ENCODE measurements at regions not wholly inside any gene's neighbourhood (a gene's known extent, or its start where the extent isn't known, plus 50 kb on each side); places are given as distances from the start of the nearest gene placed in this dataset.

DNA sequence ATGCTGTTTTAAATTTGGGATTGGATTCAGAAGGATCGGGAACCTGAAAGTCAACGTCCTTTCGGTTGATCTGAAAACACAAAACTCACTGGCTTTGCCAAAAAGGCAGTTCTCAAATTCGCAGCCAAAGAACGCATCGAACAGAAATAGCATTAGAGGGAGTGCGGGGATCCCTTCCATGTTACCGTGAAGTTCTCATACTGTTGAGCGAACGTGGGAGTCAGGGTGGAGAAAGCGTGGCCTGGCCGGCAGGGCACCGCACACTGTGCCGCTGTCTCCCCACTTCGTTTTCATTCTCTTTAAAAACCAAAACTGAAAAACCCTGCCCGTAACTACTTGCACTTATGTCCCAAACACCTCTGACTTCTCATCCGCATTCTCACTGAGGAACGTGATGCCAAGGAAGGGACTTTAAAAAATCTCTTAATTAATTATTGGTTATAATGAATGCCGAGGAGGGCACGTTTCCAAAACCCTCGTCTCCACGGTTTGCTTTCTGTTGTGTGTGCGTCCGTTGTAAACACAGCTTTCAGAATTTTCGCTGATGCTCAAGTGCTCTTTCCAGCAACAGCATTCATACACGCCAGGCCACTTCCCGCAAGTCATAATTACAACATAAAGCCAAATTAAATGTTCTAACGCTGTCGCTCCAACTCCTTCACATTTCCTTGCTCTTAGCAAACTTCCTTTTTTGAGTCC lies 60.9 kb upstream of the TWIST2 start:
- DNase-seq (ENCODE audit: low read depth), result no peak

DNA sequence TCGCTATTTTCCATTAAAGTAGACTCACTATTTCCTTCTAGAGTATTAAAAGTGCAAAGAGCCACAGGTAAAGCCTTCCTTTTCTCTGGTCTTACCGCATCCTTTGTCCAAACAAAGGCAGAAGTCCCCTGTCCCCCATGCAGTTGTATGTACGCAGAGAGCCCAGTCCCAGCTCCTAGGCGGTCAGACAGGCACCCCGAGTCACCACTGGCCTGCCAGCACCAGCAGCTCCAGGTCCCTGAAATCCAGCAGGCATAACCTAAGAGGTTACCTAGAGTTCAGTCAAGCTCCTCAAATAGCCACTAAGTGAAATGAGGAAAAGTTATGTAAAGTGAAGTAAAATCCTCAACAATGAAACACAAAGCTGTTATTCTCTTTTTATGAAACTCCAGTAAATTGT lies 60.4 kb upstream of the TWIST2 start:
- no peak for DNase-seq (ENCODE audit: low read depth)

DNA sequence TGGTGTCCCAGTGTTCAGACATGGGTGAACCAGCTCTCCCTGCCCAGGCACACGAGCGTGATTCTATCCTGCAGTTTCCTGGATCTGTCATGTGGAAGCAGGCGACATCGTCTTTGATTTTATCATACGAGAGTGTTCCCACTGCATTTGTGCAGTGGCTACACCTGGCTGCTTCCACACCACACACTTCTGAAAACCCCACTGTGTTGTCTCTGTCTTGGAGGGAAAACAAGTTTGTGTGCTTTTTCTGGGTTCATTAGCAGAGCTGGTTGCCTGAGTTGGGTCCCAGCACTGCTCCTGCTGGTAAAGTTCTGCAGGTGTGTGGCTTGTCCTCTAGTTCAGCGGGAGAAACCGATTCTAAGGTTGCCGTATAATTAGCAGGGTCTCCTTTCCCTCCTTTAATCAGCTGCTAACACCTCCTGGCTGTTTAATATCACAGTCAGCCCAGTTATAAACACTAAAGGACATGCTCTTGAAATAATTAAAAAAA lies 58.5 kb upstream of the TWIST2 start:
- no peak for DNase-seq (ENCODE audit: low read depth)

DNA sequence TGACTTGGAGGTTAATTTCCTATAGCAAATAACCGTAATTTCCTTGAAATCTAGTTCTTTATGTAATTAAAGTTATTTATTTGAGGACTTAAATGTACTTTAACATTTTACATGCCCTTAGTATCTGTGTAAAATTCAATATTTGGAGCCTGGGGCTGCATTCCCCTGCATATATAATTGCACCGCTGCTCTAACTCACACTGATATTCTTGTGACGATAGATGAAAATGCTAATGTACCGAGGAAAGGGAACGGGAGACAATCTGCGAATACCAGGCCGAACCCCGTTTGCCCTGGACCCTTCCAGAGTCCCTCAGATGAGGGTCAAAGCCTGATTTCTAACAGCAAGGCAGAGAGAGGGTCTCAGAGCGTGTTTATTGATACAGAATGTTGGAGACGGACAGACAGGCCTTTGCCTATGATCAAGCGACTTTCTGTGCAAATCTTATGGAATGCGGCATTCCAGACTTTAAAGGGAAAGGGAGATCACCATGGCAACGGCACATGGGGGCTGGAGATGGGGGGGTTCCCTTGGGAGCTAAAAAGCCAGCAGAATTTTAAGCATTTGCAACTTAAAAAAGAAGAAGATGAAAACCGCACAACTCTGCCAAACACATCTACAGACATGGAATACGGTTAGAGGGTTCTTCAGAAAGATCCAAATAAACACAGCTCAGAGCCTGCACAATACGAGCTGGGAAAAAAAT lies 57.6 kb upstream of the TWIST2 start:
- DNase-seq (ENCODE audit: low read depth), result no peak

DNA sequence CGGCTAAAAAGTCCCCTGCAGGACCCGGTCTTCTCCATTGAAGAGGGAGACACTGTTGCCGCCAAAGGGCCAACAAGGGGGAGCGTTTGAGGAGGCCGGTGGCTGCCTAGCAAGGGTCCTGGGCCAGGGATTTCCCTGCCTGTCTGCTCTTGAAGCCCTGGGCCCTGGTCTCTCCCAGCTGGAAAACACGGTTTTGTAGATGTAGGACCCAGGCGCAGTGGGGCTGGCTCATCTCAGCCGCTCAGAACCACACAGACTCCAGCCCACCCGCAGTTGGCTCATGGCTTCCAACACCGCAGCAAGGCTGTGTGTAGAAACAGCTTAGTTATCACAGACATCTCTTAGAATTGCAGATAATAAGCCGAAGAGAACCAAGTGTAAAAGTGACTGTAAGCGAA lies 57.1 kb upstream of the TWIST2 start:
- DNase-seq (ENCODE audit: low read depth), result no peak

DNA sequence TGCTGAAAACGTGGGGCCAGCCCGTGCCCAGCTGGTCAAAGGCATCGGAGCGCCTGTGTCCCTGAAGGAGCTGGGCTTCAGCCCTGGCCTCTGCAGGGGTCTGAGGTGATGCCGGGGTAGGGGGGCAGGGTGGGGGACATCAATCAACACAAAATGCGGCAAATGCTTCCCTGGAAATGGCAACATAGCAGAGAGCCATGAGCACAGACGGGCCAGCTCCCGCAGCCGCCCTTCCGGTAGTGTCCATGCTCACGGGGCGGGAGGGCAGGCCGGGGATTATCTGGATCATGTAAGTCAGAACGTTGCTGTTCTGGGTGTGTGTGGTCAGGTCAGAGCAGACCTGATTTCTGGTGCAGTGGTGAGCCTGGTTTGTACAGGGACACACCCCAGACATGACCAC lies 56.5 kb upstream of the TWIST2 start:
- DNase-seq (ENCODE audit: low read depth), result no peak

DNA sequence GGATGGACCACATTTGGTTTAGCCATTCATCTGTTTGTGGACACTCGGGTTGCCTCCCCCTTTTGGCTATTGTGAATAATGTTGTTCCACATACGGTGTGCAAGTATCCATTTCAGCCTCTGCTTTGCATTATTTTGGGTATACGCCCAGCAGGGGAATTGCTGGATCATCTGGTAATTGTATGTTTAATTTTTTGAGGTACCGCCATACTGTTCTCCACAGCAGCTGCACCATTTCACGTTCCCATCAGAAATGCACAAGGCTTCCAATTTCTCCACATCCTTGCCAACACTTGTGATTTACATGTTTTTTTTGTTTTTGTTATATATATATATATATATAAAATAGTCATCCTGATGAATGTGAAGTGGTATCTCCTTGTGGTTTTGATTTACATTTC lies 54.6 kb upstream of the TWIST2 start:
- DNase-seq (ENCODE audit: low read depth), result no peak

DNA sequence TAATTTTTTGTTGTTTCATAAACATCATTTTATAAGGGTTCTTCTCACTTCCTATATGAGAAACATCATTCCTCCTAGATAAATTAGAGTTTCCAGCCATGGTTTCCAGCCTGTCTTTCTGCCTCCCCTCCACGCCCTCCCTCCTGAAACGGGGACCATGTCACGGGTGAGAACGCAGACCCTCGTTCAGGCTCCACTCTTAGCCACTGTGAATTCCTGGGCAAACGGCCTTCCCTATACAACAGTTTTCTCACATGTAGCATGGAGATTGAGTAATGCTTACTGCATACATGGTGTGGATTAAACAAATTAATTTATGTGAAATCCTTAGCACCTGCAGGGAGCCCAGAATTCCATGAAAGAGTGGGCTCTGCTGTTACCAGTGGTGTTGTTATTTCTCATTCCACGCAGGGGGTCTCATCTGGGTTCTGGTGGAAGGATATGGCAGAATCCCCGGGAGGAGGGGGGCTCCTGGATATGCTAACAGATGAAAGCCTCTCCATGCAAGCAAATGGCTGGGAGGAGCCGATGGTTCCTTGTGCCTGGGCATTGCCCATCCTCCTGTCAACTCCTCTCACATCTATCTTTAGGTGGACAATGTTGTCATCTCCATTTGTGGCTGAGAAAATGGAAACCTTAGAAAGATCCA lies 54.0 kb upstream of the TWIST2 start:
- no peak for DNase-seq (ENCODE audit: low read depth)

DNA sequence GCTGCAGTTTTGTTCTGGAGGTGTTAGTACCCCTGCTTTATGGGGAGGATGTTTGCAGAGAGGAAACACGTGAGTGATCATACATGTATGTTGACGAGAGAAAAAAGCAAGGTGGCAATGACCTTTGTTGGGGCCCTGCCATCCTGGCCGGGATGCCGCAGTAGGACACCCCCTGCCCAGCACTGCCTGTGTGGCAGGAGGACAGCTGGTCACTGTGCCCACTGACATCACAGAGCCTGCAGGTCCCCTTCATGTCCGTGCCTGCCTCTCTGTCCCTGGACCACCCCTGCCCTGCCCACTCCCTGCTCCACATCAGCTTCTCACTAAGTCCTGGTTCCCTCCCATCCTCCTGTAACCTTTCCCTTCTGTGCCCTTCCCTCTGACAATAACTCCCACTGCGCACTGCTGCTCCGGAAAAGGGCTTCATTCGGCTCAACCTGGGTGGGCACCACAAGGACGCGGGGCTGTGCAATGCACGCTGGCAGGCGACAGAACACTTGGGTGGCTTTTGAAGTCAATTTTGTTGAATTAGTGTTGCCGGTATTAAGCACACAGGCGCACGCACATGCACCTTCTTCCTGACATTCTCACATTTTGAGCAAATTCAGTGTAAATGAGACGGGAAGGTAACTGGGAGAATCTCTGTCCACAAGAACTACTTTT lies 51.5 kb upstream of the TWIST2 start:
- DNase-seq (ENCODE audit: low read depth), result no peak

DNA sequence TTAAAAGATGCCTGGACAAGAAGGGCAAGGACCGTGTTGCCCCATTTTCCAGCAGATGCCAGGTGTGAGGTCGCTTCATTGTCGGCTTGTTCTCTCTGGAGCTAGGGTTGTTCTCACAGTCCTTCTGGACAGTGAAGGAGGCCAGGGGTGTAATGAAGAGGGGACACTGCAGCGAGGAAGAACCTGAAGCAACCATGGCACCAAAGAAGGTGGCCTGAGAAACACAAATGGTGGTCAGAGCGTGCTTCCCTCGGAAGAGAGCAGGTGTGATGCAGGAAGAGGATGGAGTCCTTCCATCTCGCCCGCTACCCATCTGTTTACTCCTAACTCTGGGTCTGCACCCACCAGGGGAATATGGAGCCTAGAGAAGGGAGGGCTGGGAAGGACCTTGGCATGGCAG lies 50.3 kb upstream of the TWIST2 start:
- DNase-seq (ENCODE audit: low read depth), result no peak
